GM11168 (cell line): ENCODE measurements at regions not wholly inside any gene's neighbourhood (a gene's known extent, or its start where the extent isn't known, plus 50 kb on each side); places are given as distances from the start of the nearest gene placed in this dataset.
"Not testable (repeated sequence)": the region's sequence is repeated elsewhere in the genome, so short reads cannot be mapped to it uniquely, and the experiment has no call there.

ENCODE experiments used
- in situ Hi-C: fragments of 300-500 bp; cut with MboI; formaldehyde crosslinking; loops from one replicate; pipeline ENCODE4 v1.12.0; 2022; ENCODE audit warnings: low sequenced_read_pairs; ENCODE audit not compliant: unreplicated experiment

DNA sequence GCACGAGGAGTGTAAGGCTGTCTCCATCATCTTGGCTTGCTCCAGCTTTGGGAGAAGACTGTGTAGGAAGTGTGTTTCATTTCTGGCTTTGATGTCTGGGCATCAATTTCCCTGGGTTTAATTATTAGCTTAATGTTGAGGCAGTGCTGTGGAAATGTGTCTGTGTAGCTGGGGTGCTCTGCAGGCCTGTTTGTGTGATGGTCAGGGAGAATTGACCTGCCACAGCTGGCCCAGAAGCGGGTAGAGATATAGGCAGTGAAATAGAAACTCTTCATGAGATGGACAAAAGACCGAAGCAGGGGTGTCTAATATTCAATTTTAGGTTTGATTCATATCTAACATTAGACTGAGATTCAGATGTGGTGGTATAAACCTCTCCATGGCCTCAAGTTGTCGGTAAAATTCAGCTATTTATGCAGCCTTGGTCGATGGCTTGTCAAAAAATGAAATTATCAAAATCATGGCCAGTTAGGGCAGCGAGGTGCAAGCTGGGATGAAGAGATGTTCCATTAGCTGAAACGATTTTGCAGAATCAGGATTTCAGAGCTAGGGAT lies 95.3 kb upstream of the SNX9 start:
- in situ Hi-C loops = no loop called here

DNA sequence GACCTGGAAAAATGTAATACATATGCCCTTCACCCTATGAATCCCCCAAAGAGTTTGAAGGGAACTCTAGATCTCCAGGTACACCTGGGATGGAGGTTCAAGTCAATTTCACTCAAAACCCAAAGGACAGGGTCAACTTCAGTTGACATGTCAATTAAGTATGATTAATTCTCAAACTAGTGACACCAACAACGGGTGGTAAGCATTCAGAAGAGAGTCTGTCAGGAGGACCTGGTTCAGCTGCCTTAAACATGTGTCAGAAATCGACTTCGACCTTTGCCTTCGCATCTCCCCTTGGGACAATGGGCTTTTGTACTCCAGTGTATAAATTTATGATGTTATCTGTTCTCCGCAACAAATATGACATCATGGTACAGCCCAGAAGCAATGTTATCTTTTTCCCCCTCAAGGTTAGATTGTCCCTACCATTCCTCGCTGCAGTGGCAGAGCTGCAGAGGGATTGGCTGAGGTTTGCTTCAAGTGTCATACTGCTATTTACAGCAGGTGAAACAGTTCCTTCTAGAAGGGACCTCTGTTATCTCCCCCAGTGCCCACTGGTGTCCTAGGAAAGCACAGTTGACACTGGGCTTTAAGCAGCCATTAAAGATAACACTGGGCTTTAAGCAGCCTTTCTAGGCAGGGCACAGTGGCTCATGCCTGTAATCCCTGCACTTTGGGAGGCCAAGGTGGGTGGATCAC lies 94.7 kb upstream of the SNX9 start:
- in situ Hi-C loops = no loop called here

DNA sequence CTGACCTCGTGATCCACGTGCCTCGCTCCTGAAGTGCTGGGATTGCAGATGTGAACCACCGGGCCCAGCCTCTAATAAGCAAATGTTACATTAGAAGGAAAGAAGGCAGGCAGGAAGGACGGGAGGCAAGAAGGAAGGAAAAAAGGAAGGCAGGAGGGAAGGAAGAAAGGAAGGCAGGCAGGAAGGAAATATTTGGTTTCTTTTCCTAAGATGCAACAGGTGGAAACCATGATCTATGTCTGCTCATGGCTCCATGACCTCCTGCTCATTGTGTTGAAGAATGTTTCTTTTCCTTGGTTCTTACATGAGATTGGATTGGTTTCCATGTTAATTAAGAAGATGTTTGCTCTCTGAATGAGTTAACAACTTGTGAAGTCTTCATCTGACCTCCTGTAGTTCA lies 91.8 kb upstream of the SNX9 start:
- in situ Hi-C loops = no loop called here

DNA sequence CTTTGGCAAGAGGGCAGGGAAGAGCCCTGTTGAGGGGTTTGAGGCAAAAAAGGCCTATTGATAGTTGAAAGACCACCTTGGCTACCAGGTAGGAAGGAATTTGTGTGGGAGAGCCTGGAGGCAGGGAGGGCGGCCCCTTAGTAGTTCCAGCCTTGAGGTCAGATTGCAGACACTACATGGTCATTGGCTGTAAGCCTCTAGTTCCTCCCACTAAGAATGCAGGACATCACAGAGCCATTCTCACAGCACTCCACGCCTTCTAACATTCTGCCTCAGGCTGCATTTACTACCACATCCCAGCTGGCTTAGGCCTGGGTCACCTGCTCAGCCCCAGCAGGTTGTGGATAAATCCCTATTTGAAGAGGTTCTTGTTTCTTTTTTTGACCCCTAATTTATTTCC lies 91.0 kb upstream of the SNX9 start:
- in situ Hi-C loops = no loop called here

DNA sequence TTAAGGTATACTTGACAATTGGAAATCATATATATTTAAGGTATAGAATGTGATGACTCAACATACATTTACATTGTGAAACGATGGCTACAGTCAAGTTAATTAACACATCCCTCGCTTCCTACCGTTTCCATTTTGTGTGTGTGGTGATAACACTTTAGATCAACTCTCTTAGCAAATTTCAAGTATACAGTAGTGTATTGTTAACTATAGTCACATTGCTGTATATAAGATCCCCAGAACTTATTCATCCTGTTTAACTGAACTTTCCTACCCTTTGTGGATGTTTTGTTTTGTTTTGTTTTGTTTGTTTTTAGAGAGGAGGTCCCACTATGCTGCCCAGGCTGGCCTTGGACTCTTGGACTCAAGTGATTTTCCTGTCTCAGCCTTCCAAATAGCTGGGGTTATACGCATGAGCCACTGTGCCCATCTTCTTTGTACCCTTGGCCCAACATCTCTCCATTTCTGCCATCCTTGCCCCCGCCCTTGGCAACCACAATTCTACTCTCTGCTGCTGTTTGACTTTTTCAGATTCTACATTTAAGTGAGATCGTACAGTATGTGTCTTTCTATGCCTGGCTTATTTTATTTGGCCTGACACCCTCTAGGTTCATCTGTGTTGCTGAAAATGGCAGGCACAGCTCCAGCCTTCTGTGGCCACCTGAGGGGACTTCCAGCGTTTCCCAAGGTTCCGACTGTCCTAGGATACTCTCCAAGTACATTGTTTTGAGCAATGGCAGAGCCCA lies 90.5 kb upstream of the SNX9 start:
- in situ Hi-C loops = no loop called here

DNA sequence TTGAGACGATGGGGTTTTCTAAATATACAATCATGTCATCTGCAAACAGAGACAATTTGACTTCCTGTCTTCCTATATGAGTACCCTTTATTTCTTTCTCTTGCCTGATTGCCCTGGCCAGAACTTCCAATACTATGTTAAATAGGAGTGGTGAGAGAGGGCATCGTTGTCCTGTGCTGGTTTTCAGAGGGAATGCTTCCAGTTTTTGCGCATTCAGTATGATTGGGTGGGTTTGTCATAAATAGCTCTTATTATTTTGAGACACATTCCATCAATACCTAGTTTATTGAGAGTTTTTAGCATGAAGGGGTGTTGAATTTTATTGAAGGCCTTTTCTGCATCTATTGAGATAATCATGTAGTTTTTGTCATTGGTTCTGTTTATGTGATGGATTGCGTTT lies 86.5 kb upstream of the SNX9 start:
- in situ Hi-C loops = not testable (repeated sequence)

DNA sequence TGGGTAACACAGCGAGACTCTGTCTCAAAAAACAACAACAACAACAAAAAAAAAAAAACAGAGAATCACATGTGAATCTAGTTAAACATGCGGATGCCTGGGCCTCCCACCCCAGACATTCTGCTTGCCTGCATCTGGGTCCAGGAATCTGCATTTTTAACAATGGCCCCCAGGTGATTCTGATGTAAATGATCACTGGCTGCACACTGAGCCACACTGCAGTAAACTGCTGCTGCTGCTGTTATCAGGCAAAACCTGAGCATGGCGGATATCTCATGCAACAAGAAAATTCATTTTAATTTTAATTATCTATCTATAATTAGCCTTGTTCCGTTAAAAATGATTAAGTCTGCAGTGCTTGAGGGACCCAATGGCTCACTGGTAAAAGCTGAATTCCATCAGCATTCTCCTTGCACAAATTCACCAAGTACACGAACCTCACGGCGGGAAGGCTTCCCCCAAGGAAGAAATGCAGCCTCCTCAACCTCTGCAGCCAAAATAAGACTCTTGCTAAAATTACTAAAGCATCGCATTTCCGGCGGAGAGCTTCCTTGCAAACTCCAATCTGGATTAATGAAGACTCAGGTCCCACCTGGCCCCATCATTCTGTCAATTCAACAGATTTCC lies 81.6 kb upstream of the SNX9 start:
- in situ Hi-C loops = no loop called here

DNA sequence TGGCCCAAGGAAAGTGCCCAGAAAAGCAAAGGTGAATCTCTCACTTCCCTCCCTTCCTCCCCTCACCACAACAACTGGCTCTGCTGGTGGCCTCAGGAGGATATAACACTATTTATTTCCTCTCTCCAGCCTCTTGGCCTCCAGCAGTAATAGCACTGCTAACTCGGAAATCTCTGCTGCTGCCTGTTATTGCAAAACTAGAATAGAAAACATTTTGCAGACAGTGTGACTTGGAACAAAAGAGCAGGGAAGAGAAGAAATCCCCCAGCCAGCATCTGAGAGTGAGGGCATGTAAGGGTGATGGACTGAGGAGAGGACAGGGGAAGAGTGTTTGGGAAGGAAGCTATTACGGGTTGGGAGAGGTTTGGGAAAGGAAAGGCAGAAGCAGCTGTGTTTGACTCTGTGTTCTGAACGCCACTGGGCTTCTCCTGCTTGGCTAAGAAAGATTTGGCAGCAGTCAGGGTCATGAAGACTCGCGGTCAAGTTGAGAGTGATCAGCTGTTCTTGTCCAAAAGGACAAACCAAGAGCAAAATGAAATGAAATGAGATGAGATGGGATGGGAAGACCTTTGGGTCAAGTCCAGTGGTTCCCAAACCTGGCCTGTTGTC lies 81.0 kb upstream of the SNX9 start:
- in situ Hi-C loops = no loop called here

DNA sequence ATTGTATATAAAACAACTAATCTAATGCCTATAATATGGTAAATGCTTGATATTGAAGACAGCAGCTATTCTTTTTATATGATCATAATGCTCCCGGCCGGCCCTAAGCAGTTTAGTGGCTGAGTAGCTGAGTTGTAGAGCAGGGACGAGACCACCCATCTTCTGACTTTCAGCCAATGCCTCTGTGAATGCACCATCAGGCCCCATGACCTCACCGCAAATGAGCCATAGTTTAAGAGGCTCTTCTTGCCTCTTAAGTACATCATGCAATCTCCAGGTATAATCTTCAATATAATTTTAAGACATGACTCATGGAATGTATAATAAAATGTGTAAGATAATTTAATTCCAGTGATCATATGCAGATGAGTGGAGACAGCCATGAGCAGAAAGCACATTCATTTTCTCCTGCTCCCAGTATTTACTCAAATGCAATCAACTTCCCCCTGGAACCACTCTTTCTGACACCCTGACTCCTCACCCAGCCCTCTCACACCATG lies 78.9 kb upstream of the SNX9 start:
- in situ Hi-C loops = no loop called here

DNA sequence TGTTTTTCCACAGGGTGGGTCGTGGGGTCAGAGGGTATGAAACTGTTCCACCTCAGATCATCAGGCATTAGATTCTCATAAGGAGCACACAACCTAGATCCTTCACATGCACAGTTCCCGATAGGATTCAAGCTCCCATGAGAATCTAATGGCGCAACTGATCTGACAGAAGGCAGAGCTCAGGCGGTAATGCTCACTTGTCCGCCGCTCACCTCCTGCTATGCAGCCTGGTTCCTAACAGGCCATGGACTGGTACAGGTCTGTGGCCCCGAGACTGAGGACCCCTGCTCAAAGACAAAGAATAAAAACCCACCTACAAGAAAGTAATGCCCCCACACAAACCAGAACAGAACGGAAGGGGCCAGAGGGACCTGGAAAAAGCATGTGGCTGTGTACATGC lies 76.1 kb upstream of the SNX9 start:
- in situ Hi-C loops = no loop called here

DNA sequence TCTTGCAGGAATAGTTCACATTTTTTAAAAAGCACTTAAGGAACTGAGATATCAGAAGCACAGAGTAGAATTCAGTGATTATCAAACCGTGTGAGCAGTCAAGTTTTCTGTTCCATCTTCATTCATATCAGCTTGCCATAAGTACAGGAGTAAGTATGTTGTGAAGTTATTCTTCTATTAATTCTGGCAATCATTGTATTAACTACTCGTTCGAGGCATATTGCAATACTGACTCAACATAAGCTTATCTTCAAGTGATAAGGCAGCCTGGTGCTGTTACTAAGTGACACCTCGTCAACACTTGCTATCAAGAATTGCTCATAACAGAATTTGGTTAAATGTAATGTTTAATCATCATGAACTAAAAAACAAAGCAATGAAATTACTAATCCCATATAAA lies 75.7 kb upstream of the SNX9 start:
- in situ Hi-C loops = no loop called here

DNA sequence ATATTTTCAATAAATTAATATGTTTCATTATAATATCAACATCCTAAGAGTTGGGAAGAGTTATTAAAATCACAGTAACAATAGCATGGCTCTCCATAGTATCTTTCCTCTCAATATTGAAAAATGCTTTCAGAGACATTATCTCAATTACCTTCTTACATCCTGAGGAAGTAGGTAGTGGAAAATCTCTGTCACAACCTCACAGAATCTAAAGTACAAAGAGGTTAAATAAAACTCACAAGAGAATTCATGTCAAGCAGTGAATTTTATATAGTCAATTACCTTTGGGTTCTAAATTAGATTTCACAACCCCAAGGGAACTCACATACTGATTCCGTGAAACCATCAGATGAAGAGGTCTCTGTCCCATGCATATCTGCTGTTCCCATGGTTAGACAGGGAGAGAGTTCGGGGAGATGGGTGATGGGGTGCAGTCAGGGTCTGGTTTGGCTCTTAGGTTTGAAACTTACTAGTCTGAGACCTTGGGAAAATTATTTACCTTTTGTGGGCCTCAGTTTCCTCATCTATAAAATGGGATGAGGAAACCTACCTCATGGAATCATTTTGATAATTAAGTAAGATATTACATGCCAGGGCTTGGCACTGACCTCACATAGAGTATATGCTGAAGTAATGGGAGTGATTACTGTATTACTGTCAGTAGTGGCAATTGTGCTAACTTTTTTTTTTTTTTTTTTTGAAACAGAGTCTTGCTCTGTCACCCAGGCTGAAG lies 74.0 kb upstream of the SNX9 start:
- in situ Hi-C loops = no loop called here

DNA sequence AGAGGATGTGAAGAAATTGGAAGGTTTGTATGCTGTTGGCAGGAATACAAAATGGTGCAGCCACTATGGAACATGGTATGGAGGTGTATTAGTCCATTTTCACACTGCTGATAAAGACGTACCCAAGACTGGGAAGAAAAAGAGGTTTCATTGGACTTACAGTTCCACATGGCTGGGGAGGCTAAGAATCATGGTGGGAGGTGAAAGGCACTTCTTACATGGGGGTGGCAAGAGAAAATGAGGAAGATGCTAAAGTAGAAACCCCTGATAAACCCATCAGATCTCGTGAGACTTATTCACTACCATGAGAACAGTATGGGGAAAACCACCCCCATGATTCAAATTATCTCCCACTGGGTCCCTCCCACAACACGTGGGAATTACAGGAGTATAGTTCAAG lies 72.1 kb upstream of the SNX9 start:
- in situ Hi-C loops = loop anchor here (10.0 kb wide), 1 partner anchor 334 kb away; no protein-coding TSS in a partner anchor

DNA sequence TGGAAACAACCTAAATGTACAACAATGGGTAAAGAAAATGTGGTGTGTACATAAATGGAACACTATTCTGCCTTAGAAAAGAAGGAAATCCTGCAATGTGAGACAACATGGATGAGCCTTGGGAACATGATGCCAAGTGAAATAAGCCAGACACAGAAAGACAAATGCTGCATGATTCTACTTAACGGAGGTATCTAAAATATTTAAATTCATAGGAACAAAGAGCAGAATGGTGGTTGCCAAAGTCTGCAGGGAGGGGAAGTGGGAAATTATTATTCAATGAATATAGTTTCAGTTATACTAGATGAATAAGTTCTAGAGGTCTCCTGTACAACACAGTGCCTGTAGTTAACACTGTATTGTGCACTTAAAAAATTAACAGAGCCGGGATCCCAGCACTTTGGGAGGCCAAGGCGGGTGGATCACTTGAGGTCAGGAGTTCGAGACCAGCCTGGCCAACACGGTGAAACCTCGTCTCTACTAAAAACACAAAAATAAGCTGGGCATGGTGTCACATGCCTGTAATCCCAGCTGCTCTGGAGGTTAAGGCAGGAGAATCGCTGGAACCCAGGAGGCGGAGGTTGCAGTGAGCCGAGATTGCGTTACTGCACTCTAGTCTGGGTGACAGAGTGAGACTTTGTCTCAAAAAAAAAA lies 71.4 kb upstream of the SNX9 start:
- in situ Hi-C loops = loop anchor here (10.0 kb wide), 1 partner anchor 333 kb away; no protein-coding TSS in a partner anchor

DNA sequence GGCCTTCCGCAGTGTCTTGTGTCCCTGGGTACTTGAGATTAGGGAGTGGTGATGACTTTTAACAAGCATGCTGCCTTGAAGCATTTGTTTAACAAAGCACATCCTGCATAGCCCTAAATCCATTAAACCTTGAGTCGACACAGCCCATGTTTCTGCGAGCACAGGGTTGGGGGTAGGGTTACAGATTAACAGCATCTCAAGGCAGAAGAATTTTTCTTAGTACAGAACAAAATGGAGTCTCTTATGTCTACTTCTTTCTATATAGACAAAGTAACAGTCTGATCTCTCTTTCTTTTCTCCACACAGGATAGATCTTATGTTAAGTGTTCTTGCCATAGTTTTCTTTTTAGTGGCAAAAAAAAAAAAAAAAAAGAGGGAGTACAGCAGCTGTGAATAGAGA lies 70.2 kb upstream of the SNX9 start:
- in situ Hi-C loops = loop anchor here (10.0 kb wide), 1 partner anchor 332 kb away; no protein-coding TSS in a partner anchor

DNA sequence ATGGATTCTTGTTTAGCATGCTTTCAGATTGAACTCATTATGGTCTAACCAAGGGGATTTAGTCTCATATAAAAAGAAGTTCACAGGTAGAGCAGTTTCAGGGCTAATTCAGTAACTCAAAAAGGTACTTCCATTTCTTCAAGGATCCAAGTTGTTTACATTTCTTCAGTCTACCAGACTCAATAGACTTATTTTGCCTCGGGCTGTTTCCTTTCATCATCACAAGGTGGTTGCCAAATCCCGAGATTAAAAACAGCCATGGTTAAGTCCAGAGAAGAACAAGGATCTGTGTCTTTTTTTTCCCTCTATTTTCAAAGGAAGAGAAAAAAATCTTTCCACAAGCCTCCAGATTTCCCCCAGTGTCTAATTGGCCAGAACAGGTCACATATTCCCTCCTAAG lies 69.8 kb upstream of the SNX9 start:
- in situ Hi-C loops = loop anchor here (10.0 kb wide), 1 partner anchor 332 kb away; no protein-coding TSS in a partner anchor

DNA sequence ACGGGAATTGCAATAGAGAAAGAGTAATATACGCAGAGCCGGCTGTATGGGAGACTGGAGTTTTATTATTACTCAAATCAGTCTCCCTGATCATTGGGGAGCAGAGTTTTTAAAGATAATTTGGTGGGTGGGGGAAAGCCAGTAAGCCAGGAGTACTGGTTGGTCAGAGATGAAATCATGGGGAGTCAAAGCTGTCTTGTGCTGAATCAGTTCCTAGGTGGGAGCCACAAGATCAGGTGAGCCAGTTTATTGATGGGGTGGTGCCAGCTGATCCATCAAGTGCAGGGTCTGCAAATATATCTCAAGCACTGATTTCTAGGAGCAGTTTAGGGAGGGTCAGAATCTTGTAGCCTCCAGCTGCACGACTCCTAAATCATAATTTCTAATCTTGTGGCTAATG lies 69.2 kb upstream of the SNX9 start:
- in situ Hi-C loops = loop anchor here (10.0 kb wide), 1 partner anchor 331 kb away; no protein-coding TSS in a partner anchor

DNA sequence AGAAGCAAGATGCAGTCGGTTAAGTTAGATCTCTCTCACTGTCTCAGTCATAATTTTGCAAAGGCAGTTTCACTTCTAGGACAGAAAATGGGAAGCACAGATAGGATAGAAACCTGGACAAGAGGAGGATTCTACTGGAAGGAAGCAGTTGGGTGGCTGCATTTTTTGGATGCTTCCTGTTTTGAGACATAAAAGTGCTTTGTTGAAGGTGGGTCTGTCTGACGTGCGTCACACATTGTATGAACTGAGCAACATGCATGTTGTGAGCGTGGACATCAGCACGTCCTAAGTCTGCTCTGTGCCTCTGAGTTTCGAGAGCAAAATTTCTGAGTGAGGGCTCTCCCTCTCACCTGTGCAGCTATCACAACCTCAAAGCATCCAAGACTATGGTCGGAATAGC lies 68.7 kb upstream of the SNX9 start:
- in situ Hi-C loops = loop anchor here (10.0 kb wide), 1 partner anchor 330 kb away; no protein-coding TSS in a partner anchor
